ENCODE measurements at regions not wholly inside any gene's neighbourhood (a gene's known extent, or its start where the extent isn't known, plus 50 kb on each side); places are given as distances from the start of the nearest gene placed in this dataset.

DNA sequence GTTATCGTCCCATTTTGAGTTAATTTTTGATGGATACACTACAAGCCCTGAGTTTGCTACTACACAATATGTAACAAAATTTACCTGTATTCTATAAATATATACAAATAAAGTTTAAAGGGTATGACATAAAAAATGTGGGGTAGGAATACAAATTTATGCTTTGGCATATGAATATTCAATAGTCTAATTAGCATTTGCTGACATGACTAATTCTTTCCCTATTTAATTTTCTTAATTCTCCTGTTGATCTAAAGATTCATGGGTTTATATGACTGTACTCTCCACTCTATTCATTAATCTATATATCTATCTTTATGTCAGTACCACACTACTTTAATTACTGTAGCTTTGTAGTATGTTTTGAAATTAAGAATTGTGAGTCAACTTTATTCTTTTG, 1840.7 kb upstream of the FLRT2 start:
- intact Hi-C loops (cut with DNase I), result no loop called here
- no peaks in the 10 kb centered on the region for H3K4me1 ChIP-seq
- DNase-seq, result no peak
- no peak overlapping the region for H3K4me3 ChIP-seq (replicated peaks in 1 of 3)
- 93 to 97% methylated on average over 1 of the region's 1 CpG for WGBS, 2 donors
- no peaks in the 10 kb centered on the region for H3K9me3 ChIP-seq
- TF ChIP-seq, protein P1, sequence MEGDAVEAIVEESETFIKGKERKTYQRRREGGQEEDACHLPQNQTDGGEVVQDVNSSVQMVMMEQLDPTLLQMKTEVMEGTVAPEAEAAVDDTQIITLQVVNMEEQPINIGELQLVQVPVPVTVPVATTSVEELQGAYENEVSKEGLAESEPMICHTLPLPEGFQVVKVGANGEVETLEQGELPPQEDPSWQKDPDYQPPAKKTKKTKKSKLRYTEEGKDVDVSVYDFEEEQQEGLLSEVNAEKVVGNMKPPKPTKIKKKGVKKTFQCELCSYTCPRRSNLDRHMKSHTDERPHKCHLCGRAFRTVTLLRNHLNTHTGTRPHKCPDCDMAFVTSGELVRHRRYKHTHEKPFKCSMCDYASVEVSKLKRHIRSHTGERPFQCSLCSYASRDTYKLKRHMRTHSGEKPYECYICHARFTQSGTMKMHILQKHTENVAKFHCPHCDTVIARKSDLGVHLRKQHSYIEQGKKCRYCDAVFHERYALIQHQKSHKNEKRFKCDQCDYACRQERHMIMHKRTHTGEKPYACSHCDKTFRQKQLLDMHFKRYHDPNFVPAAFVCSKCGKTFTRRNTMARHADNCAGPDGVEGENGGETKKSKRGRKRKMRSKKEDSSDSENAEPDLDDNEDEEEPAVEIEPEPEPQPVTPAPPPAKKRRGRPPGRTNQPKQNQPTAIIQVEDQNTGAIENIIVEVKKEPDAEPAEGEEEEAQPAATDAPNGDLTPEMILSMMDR (IDR thresholded peaks at IDR 0.05), result no peak
- no peak for TF ChIP-seq POLR2A (IDR thresholded peaks at IDR 0.05)
- H3K27ac ChIP-seq, result no peak overlapping the region
- H3K27me3 ChIP-seq, result no peaks in the 10 kb centered on the region
- H3K36me3 ChIP-seq, result no peaks in the 10 kb centered on the region

DNA sequence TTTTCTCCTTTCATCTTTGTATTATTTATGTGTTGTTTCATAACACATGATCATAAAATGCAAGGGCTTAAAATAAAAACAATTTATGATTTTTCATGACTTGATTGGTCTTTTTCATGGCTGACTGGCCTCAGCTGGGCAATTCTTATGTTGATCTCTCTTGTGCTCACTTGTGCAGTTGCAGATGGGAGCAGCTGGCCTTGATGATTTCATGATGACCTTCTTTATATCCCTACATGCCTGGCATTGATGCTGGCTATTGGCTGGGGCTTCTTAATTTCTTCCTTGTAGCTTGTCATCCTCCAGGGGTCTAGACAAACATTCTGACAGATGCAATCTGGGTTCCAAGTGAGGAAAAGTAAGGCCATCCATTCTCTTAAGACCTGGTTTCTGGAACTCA, 1832.8 kb upstream of the FLRT2 start:
- Histone ChIP-seq H3K27me3 (no peaks in the 10 kb centered on the region), H3K4me3 (replicated peaks in 1 of 3) (no peak overlapping the region), H3K27ac (no peak overlapping the region), H3K36me3 (no peaks in the 10 kb centered on the region), H3K9me3 (no peaks in the 10 kb centered on the region), H3K4me1 (no peaks in the 10 kb centered on the region)
- DNase-seq, result no peak
- TF ChIP-seq POLR2A (IDR thresholded peaks at IDR 0.05), result no peak
- TF ChIP-seq, protein P1 (IDR thresholded peaks at IDR 0.05), result no peak
- intact Hi-C loops (cut with DNase I), result no loop called here

DNA sequence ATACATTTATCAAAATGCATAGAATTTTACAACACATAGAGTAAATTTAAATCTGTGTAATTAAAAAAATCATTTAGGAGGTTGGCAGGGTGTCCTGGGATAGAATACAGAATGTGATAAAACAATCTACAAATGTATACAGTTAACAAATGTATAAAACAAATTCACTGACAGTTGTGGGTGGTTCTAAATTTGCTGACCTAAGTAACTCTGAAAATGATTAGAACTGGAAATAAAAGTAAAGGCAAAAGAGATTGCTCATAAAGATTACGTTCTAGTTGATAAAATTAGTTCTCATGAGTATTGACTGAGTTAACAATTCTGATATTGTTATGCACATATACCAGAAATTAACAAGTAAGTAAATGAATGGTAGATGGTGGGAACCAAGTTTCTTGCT, 1827.3 kb upstream of the FLRT2 start:
- Histone ChIP-seq H3K9me3 (no peaks in the 10 kb centered on the region), H3K27me3 (no peaks in the 10 kb centered on the region), H3K4me1 (no peaks in the 10 kb centered on the region), H3K4me3 (replicated peaks in 1 of 3) (no peak overlapping the region), H3K27ac (no peak overlapping the region), H3K36me3 (no peaks in the 10 kb centered on the region)
- 86 to 92% methylated on average over 1 of the region's 1 CpG for WGBS, 2 donors
- TF ChIP-seq, protein P1 (IDR thresholded peaks at IDR 0.05), result no peak
- TF ChIP-seq POLR2A (IDR thresholded peaks at IDR 0.05), result no peak
- no peak for DNase-seq
- intact Hi-C loops (cut with DNase I), result no loop called here

DNA sequence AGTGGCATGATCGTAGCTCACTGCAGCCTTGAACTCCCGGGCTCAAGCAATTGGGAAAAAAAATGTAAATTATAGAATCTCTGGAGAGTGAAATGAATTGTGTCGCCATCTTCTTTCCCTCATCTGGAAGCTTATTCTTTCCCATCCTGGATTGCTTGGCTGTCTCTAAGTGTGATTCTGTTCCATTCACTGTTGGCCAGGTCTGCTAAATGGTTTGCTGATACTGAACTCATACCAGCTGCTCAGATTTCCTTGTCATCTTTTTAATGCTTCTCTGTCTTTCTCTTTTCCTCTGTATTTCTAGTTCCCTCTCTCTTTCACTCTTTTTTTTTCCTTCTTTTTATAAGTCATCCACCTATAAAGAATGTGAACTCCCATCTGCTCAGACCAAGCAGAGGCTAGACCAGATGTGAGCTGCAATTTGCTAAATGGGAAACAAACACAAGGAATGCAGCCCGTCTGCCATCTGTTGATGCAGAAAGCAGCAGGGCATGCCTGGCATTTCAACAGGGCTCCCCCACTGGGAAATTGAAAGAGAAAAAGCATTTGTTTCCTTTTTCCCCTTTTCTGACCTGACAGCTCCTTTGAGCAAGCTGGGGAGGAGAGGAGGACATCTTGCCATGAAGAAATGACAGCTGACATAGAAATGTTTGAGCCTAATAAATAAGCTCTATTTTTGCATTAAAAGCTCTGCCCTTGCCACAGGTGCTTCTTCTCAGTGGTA, 1823.6 kb upstream of the FLRT2 start:
- intact Hi-C loops (cut with DNase I), result no loop called here
- DNase-seq, result no peak
- Histone ChIP-seq H3K27ac (no peak overlapping the region), H3K36me3 (no peaks in the 10 kb centered on the region), H3K4me1 (no peaks in the 10 kb centered on the region), H3K9me3 (no peaks in the 10 kb centered on the region), H3K4me3 (replicated peaks in 1 of 3) (no peak overlapping the region), H3K27me3 (no peaks in the 10 kb centered on the region)
- TF ChIP-seq, protein P1 (IDR thresholded peaks at IDR 0.05), result no peak
- no peak for TF ChIP-seq POLR2A (IDR thresholded peaks at IDR 0.05)
- 65 to 71% methylated on average over 4 of the region's 4 CpGs for WGBS, 2 donors

DNA sequence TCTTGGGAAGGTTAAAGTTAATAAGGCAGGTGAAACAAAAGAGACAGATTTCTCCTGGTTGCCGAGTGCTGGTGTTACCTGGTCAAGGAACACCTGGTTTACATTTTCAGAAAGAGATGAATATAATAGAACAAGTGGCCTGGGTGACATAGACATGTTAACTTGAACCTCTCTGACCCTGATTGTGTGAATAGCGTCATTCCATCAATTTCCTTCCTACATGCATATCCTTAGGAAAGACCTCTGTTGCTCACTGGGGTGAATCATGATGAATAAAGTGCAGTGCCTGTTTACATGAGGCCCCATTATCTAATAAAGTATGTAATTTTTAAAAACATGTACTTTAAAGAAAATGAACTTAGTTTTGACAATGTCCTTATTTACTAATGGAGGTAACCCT, 1822.9 kb upstream of the FLRT2 start:
- no peak for TF ChIP-seq POLR2A (IDR thresholded peaks at IDR 0.05)
- TF ChIP-seq, protein P1 (IDR thresholded peaks at IDR 0.05), result no peak
- 76 to 87% methylated on average over 2 of the region's 2 CpGs for WGBS, 2 donors
- Histone ChIP-seq H3K27ac (no peak overlapping the region), H3K27me3 (no peaks in the 10 kb centered on the region), H3K4me1 (no peaks in the 10 kb centered on the region), H3K36me3 (no peaks in the 10 kb centered on the region), H3K9me3 (no peaks in the 10 kb centered on the region), H3K4me3 (replicated peaks in 1 of 3) (no peak overlapping the region)
- intact Hi-C loops (cut with DNase I), result no loop called here
- DNase-seq, result no peak
